GM12875 (cell line): ENCODE measurements at regions not wholly inside any gene's neighbourhood (a gene's known extent, or its start where the extent isn't known, plus 50 kb on each side); places are given as distances from the start of the nearest gene placed in this dataset.
"Not testable (repeated sequence)": the region's sequence is repeated elsewhere in the genome, so short reads cannot be mapped to it uniquely, and the experiment has no call there.

Source experiments
- H3K4me3 ChIP-seq: one replicate; pipeline ENCODE4 v1.5.1; 2011; ENCODE audit warnings: low read depth, low read length, control low read depth
- CTCF ChIP-seq: IDR thresholded peaks from 2 replicates; pipeline ENCODE4 v1.5.1; 2011; ENCODE audit warnings: low read depth, mild to moderate bottlenecking, control low read depth, inconsistent platforms, low read length, moderate library complexity, borderline replicate concordance; ENCODE audit not compliant: insufficient read depth

GRCh38 chr2:83261591-83262136 is 1197.4 kb downstream of the SUCLG1 start:
- no peak overlapping the region for H3K4me3 ChIP-seq
- TF ChIP-seq CTCF = no peak

GRCh38 chr2:83253848-83254247 is 1205.2 kb downstream of the SUCLG1 start:
- TF ChIP-seq CTCF = no peak
- no peak overlapping the region for H3K4me3 ChIP-seq

GRCh38 chr2:83251321-83251872 is 1207.7 kb downstream of the SUCLG1 start:
- no peak for TF ChIP-seq CTCF
- H3K4me3 ChIP-seq = no peak overlapping the region

GRCh38 chr2:83245806-83246537 is 1213.1 kb downstream of the SUCLG1 start:
- not testable (repeated sequence) for H3K4me3 ChIP-seq

- no peak overlapping the region for H3K4me3 ChIP-seq
- TF ChIP-seq CTCF = no peak
Measured at GRCh38 chr2:83240611-83241010, 1218.5 kb downstream of the SUCLG1 start.

- no peak overlapping the region for H3K4me3 ChIP-seq
- TF ChIP-seq CTCF = no peak
Measured at GRCh38 chr2:83238111-83238510, 1221.0 kb downstream of the SUCLG1 start.

- no peak for TF ChIP-seq CTCF
- H3K4me3 ChIP-seq = no peak overlapping the region
Measured at GRCh38 chr2:83234246-83234645, 1224.8 kb downstream of the SUCLG1 start.
